Small intestine (tissue), 7 donors: ENCODE measurements at regions not wholly inside any gene's neighbourhood (a gene's known extent, or its start where the extent isn't known, plus 50 kb on each side); places are given as distances from the start of the nearest gene placed in this dataset.

Source experiments
- DNase-seq, 2 donors: peaks; one replicate each; pipeline versions ENCODE4 v3.0.0 to v3.0.0-alpha.2; 2013
- FAIRE-seq: peaks from 2 replicates; lab custom pipeline; 2012; peaks lifted over from hg19 to GRCh38; lab: Jason Lieb, UNC
- H3K27ac ChIP-seq, 3 donors: one replicate each; pipeline ENCODE4 v1.5.1; 2013; ENCODE audit warnings: low read length in 2 of 3, mild to moderate bottlenecking in 2 of 3, control low read depth in 1 of 3, inconsistent platforms in 1 of 3, low read depth in 1 of 3, moderate library complexity in 1 of 3
- H3K27me3 ChIP-seq, 3 donors: one replicate each; pipeline ENCODE4 v1.6.1; 2013; ENCODE audit warnings: low read length in 3 of 3, inconsistent platforms in 1 of 3; ENCODE audit not compliant: control insufficient read depth in 3 of 3, insufficient read depth in 3 of 3
- H3K36me3 ChIP-seq, 3 donors: one replicate each; pipeline ENCODE4 v1.6.1; 2013; ENCODE audit warnings: low read length in 3 of 3, inconsistent platforms in 1 of 3, low read depth in 1 of 3, mild to moderate bottlenecking in 1 of 3, moderate library complexity in 1 of 3; ENCODE audit not compliant: control insufficient read depth in 3 of 3, insufficient read depth in 2 of 3
- H3K4me1 ChIP-seq, 3 donors: one replicate each; pipeline ENCODE4 v1.6.1; 2013; ENCODE audit warnings: low read length in 2 of 3, inconsistent platforms in 1 of 3, low read depth in 1 of 3, mild to moderate bottlenecking in 1 of 3, moderate library complexity in 1 of 3; ENCODE audit not compliant: control insufficient read depth in 3 of 3, insufficient read depth in 2 of 3
- H3K4me3 ChIP-seq, 3 donors: one replicate each; pipeline ENCODE4 v1.5.1; 2013; ENCODE audit warnings: low read length in 3 of 3, control low read depth in 1 of 3, inconsistent platforms in 1 of 3, low read depth in 1 of 3, mild to moderate bottlenecking in 1 of 3, moderate library complexity in 1 of 3
- H3K9me3 ChIP-seq, 2 donors: one replicate each; pipeline ENCODE4 v1.6.1; 2013; ENCODE audit warnings: low read depth in 1 of 2, low read length in 1 of 2; ENCODE audit not compliant: control insufficient read depth in 2 of 2, insufficient read depth in 1 of 2
- WGBS, 3 donors: extraction: QIAGEN DNeasy Blood & Tissue Kit; methylation state at CpG; one replicate each; pipeline ENCODE4 v1.1.7; 2013; 5-methylcytosine and 5-hydroxymethylcytosine counted together
- donor health status: healthy with polysubstance abuse.
- donor health status: control.
- donor health status: control.
- donor health status: Bipolar disorder and iron deficiency.
- donor health status: healthy.

GRCh38 chr20:57087705-57088104 lies 178.7 kb downstream of the BMP7 start:
- H3K36me3 ChIP-seq: no peaks in the 10 kb centered on the region
- H3K4me1 ChIP-seq: no peaks in the 10 kb centered on the region
- no peaks in the 10 kb centered on the region for H3K27me3 ChIP-seq
- 57 to 72% (median 61%) methylated on average over 7 of the region's 7 CpGs for WGBS, 3 donors
- no peak overlapping the region for H3K4me3 ChIP-seq
- H3K9me3 ChIP-seq: no peaks in the 10 kb centered on the region
- FAIRE-seq: no peak
- DNase-seq: no peak
- H3K27ac ChIP-seq: no peak overlapping the region

- no peak overlapping the region for H3K27ac ChIP-seq
- 51 to 63% (median 63%) methylated on average over 6 of the region's 6 CpGs for WGBS, 3 donors
- no peak for DNase-seq
- H3K9me3 ChIP-seq: no peaks in the 10 kb centered on the region
- H3K4me1 ChIP-seq: no peaks in the 10 kb centered on the region
- H3K4me3 ChIP-seq: no peak overlapping the region
- H3K36me3 ChIP-seq: no peaks in the 10 kb centered on the region
- FAIRE-seq: no peak
- H3K27me3 ChIP-seq: no peaks in the 10 kb centered on the region
Observed at GRCh38 chr20:57088436-57088835, 178.0 kb downstream of the BMP7 start.

GRCh38 chr20:57089699-57090144 lies 176.7 kb downstream of the BMP7 start:
- Histone ChIP-seq H3K27me3 (no peaks in the 10 kb centered on the region), H3K36me3 (no peaks in the 10 kb centered on the region), H3K27ac (no peak overlapping the region), H3K9me3 (no peaks in the 10 kb centered on the region), H3K4me3 (no peak overlapping the region), H3K4me1 (no peaks in the 10 kb centered on the region)
- 6 to 18% (median 6%) methylated on average over 12 of the region's 12 CpGs for WGBS, 3 donors
- FAIRE-seq (no peak), DNase-seq (peak; percentile 48 to 78)

- 61 to 77% (median 71%) methylated on average over 22 to 25 of the region's 25 CpGs for WGBS, 3 donors
- no peak for FAIRE-seq
- H3K27me3 ChIP-seq: no peaks in the 10 kb centered on the region
Observed at GRCh38 chr20:57090590-57091560, 175.6 kb downstream of the BMP7 start.

GRCh38 chr20:57091748-57092111 lies 174.7 kb downstream of the BMP7 start:
- WGBS, 3 donors: 66 to 77% (median 68%) methylated on average over 13 of the region's 13 CpGs
- DNase-seq (no peak), FAIRE-seq (no peak)
- Histone ChIP-seq H3K4me3 (no peak overlapping the region), H3K27ac (no peak overlapping the region), H3K36me3 (no peaks in the 10 kb centered on the region), H3K9me3 (no peaks in the 10 kb centered on the region), H3K27me3 (no peaks in the 10 kb centered on the region), H3K4me1 (no peaks in the 10 kb centered on the region)

More at GRCh38 chr20:57090590-57091560, 175.6 kb downstream of the BMP7 start:
- Histone ChIP-seq H3K9me3 (no peaks in the 10 kb centered on the region), H3K27ac (no peak overlapping the region), H3K36me3 (no peaks in the 10 kb centered on the region), H3K4me3 (no peak overlapping the region), H3K4me1 (no peaks in the 10 kb centered on the region)
- DNase-seq: no peak

- H3K27ac ChIP-seq: no peak overlapping the region
- no peaks in the 10 kb centered on the region for H3K27me3 ChIP-seq
- no peaks in the 10 kb centered on the region for H3K36me3 ChIP-seq
- no peak for FAIRE-seq
- WGBS, 3 donors: 16 to 21% (median 20%) methylated on average over 34 of the region's 34 CpGs
- DNase-seq: peak; percentile 55 to 72
- H3K4me1 ChIP-seq: no peaks in the 10 kb centered on the region
- no peak overlapping the region for H3K4me3 ChIP-seq
- H3K9me3 ChIP-seq: no peaks in the 10 kb centered on the region
Observed at GRCh38 chr20:57092112-57092899, 174.1 kb downstream of the BMP7 start.

- Histone ChIP-seq H3K36me3 (no peaks in the 10 kb centered on the region), H3K4me3 (no peak overlapping the region), H3K27ac (no peak overlapping the region), H3K4me1 (no peaks in the 10 kb centered on the region), H3K9me3 (no peaks in the 10 kb centered on the region), H3K27me3 (no peaks in the 10 kb centered on the region)
- no peak for DNase-seq
- FAIRE-seq: no peak
- 67 to 82% (median 76%) methylated on average over 23 of the region's 23 CpGs for WGBS, 3 donors
Observed at GRCh38 chr20:57092900-57093530, 173.4 kb downstream of the BMP7 start.

- DNase-seq (no peak), FAIRE-seq (no peak)
- no peaks in the 10 kb centered on the region for H3K4me1 ChIP-seq
- no peak overlapping the region for H3K27ac ChIP-seq
- H3K4me3 ChIP-seq: no peak overlapping the region
- no peaks in the 10 kb centered on the region for H3K27me3 ChIP-seq
- H3K36me3 ChIP-seq: no peaks in the 10 kb centered on the region
- H3K9me3 ChIP-seq: no peaks in the 10 kb centered on the region
- 86 to 93% (median 90%) methylated on average over 10 of the region's 10 CpGs for WGBS, 3 donors
Observed at GRCh38 chr20:57093766-57094165, 172.7 kb downstream of the BMP7 start.
